H1 (cell line): ENCODE measurements at regions not wholly inside any gene's neighbourhood (a gene's known extent, or its start where the extent isn't known, plus 50 kb on each side); places are given as distances from the start of the nearest gene placed in this dataset.

Experiments
- CHD1 ChIP-seq: IDR thresholded peaks from 2 replicates; pipeline ENCODE4 v1.6.1; 2012; ENCODE audit warnings: low read depth, low read length, improper control_type of control experiment
- CTCF ChIP-seq, 3 experiments: IDR thresholded peaks; 1 replicate in 2 of 3; 2 replicates in 1 of 3; pipeline versions ENCODE4 v1.5.1 to v1.6.1; 2011; ENCODE audit warnings: low read length in 3 of 3, mild to moderate bottlenecking in 3 of 3, inconsistent platforms in 2 of 3, low read depth in 1 of 3, moderate library complexity in 1 of 3; ENCODE audit not compliant: insufficient read depth in 1 of 3; ENCODE audit errors: control extremely low read depth in 1 of 3
- EP300 ChIP-seq, 2 experiments: IDR thresholded peaks; 1 replicate in 1 of 2; 2 replicates in 1 of 2; pipeline ENCODE4 v1.6.1; 2011 to 2012; ENCODE audit warnings: low read depth in 2 of 2, low read length in 2 of 2, mild to moderate bottlenecking in 2 of 2, borderline replicate concordance in 1 of 2, inconsistent platforms in 1 of 2, moderate library complexity in 1 of 2
- GABPA ChIP-seq: IDR thresholded peaks from 2 replicates; pipeline ENCODE4 v1.6.1; 2011; ENCODE audit warnings: mild to moderate bottlenecking, low read length, moderate library complexity, borderline replicate concordance; ENCODE audit not compliant: insufficient read depth
- HDAC6 ChIP-seq: IDR thresholded peaks from one replicate; pipeline ENCODE4 v1.7.1; 2012; ENCODE audit warnings: low read depth, mild to moderate bottlenecking, inconsistent platforms, low read length, moderate library complexity
- POLR2AphosphoS5 ChIP-seq: IDR thresholded peaks from 2 replicates; pipeline ENCODE4 v1.6.1; 2011; ENCODE audit warnings: low read depth, low read length

GRCh38 chr16:86913886-86914285 lies 335.5 kb downstream of the FOXL1 start:
- TF ChIP-seq HDAC6 (no peak), CTCF (IDR thresholded peaks at IDR 0.05; ENCODE audit: control extremely low read depth in 1 of 3, insufficient read depth in 1 of 3, low read depth in 1 of 3, low read length in 3 of 3) (no peak), GABPA (no peak), EP300 (IDR thresholded peaks at IDR 0.05; ENCODE audit: borderline replicate concordance in 1 of 2, low read depth in 2 of 2, low read length in 2 of 2) (no peak), POLR2AphosphoS5 (no peak), CHD1 (no peak)
